GM23338 (cell line): ENCODE measurements at regions not wholly inside any gene's neighbourhood (a gene's known extent, or its start where the extent isn't known, plus 50 kb on each side); places are given as distances from the start of the nearest gene placed in this dataset.

Experiments used
- ATAC-seq: fragments of 200-7000 bp; cut with Tn5 transposase; 3 replicates; pipeline ENCODE4 v1.9.1; 2020
- DNase-seq: peaks from one replicate; pipeline ENCODE4 v3.0.0-alpha.2; 2015; ENCODE audit warnings: low spot score
- H2AFZ ChIP-seq: fragments of 200-600 bp; sonication (generic); 2 replicates; pipeline ENCODE4 v1.8.0; 2016; ENCODE audit warnings: antibody characterized with exemption, mild to moderate bottlenecking, moderate library complexity
- H3F3A ChIP-seq: fragments of 200-600 bp; sonication (generic); replicated peaks from 2 replicates; pipeline ENCODE4 v1.8.0; 2017; ENCODE audit warnings: antibody characterized with exemption, mixed run types, low read depth
- H3K27ac ChIP-seq: fragments of 200-600 bp; sonication (generic); 2 replicates; pipeline ENCODE4 v1.6.1; 2016; ENCODE audit warnings: low read depth
- H3K27me3 ChIP-seq: fragments of 200-600 bp; sonication (generic); 2 replicates; pipeline ENCODE4 v1.8.0; 2016; ENCODE audit warnings: mild to moderate bottlenecking, mixed run types, moderate library complexity; ENCODE audit not compliant: insufficient read depth
- H3K36me3 ChIP-seq: fragments of 200-600 bp; sonication (generic); 2 replicates; pipeline ENCODE4 v1.8.0; 2016; ENCODE audit warnings: mild to moderate bottlenecking; ENCODE audit not compliant: insufficient read depth
- H3K4me1 ChIP-seq: fragments of 200-600 bp; sonication (generic); 2 replicates; pipeline ENCODE4 v1.8.0; 2016; ENCODE audit warnings: mild to moderate bottlenecking, moderate library complexity; ENCODE audit not compliant: insufficient read depth
- H3K4me2 ChIP-seq: fragments of 200-600 bp; sonication (generic); 2 replicates; pipeline ENCODE4 v1.7.1; 2017; ENCODE audit warnings: mixed run types
- H3K4me3 ChIP-seq: fragments of 200-600 bp; sonication (generic); 2 replicates; pipeline ENCODE4 v1.6.1; 2016; ENCODE audit warnings: mixed run types
- H3K79me2 ChIP-seq: fragments of 200-600 bp; sonication (generic); replicated peaks from 2 replicates; pipeline ENCODE4 v1.8.0; 2017; ENCODE audit warnings: mild to moderate bottlenecking; ENCODE audit not compliant: insufficient read depth
- H3K9me2 ChIP-seq: fragments of 200-600 bp; sonication (generic); 2 replicates; pipeline ENCODE4 v1.8.0; 2017; ENCODE audit not compliant: insufficient read depth
- H4K20me1 ChIP-seq: fragments of 200-600 bp; sonication (generic); replicated peaks from 2 replicates; pipeline ENCODE4 v1.8.0; 2017; ENCODE audit warnings: mild to moderate bottlenecking; ENCODE audit not compliant: insufficient read depth
- H3K27ac Mint-ChIP-seq: 2 replicates; pipeline ENCODE4 v1.8.0; 2020; ENCODE audit warnings: inconsistent platforms, mild to moderate bottlenecking, moderate library complexity, mixed read lengths
- H3K27me3 Mint-ChIP-seq: 3 replicates; pipeline ENCODE4 v1.8.0; 2022; ENCODE audit warnings: low read depth, mild to moderate bottlenecking, moderate library complexity, mixed read lengths, inconsistent platforms; ENCODE audit not compliant: insufficient read depth, poor library complexity
- H3K36me3 Mint-ChIP-seq: 3 replicates; pipeline ENCODE4 v1.8.0; 2021; ENCODE audit warnings: low read depth, mild to moderate bottlenecking, inconsistent platforms, moderate library complexity, mixed read lengths
- H3K4me1 Mint-ChIP-seq: 3 replicates; pipeline ENCODE4 v1.8.0; 2020; ENCODE audit warnings: mild to moderate bottlenecking, inconsistent platforms, mixed read lengths
- H3K4me3 Mint-ChIP-seq: 3 replicates; pipeline ENCODE4 v1.8.0; 2021; ENCODE audit warnings: moderate library complexity, mild to moderate bottlenecking, inconsistent platforms, mixed read lengths
- H3K9me3 Mint-ChIP-seq: 3 replicates; pipeline ENCODE4 v1.8.0; 2020; ENCODE audit warnings: moderate library complexity, mild to moderate bottlenecking, inconsistent platforms, mixed read lengths
- CREB1 ChIP-seq: fragments of 250-450 bp; sonication (Bioruptor Pico); IDR thresholded peaks from 2 replicates; pipeline ENCODE4 v1.5.0; 2020; ENCODE audit warnings: low read depth, mild to moderate bottlenecking, moderate library complexity
- ETS1 ChIP-seq: IDR thresholded peaks from 2 replicates; pipeline ENCODE4 v1.6.1; 2016; ENCODE audit warnings: antibody characterized with exemption
- EZH2 ChIP-seq: fragments of 200-600 bp; sonication (generic); IDR thresholded peaks from one replicate; pipeline ENCODE4 v1.8.0; 2017; ENCODE audit warnings: antibody characterized with exemption, mild to moderate bottlenecking, low read depth; ENCODE audit not compliant: unreplicated experiment
- EZH2phosphoT487 ChIP-seq: fragments of 200-600 bp; sonication (generic); IDR thresholded peaks from one replicate; pipeline ENCODE4 v1.8.1; 2018; ENCODE audit warnings: antibody characterized with exemption; ENCODE audit not compliant: unreplicated experiment
- NANOG ChIP-seq: IDR thresholded peaks from 2 replicates; pipeline ENCODE4 v1.6.1; 2016; ENCODE audit warnings: antibody characterized with exemption, borderline replicate concordance
- REST ChIP-seq: IDR thresholded peaks from one replicate; pipeline ENCODE4 v1.6.1; 2018; ENCODE audit warnings: antibody characterized with exemption; ENCODE audit not compliant: unreplicated experiment
- STAT1 ChIP-seq: IDR thresholded peaks from one replicate; pipeline ENCODE4 v1.6.1; 2016; ENCODE audit warnings: antibody characterized with exemption; ENCODE audit not compliant: unreplicated experiment
- ZNF114 ChIP-seq: fragments of 250-450 bp; sonication (Bioruptor Pico); IDR thresholded peaks from 2 replicates; pipeline ENCODE4 v1.5.0; 2020; ENCODE audit warnings: mild to moderate bottlenecking, moderate library complexity
- ZNF331 ChIP-seq: fragments of 250-450 bp; sonication (Bioruptor Pico); IDR thresholded peaks from 2 replicates; pipeline ENCODE4 v1.5.0; 2020; ENCODE audit warnings: low read depth, mild to moderate bottlenecking, moderate library complexity
- ZNF462 ChIP-seq: fragments of 250-450 bp; sonication (Bioruptor Pico); IDR thresholded peaks from 2 replicates; pipeline ENCODE4 v1.5.0; 2020; ENCODE audit warnings: mild to moderate bottlenecking, moderate library complexity

GRCh38 chr13:42720113-42720857 is 61.1 kb upstream of the FAM216B start (continued):
- no peak for TF ChIP-seq REST
- no peak for TF ChIP-seq ZNF114 (CRISPR knock-in tag)
- TF ChIP-seq STAT1: no peak

DNA sequence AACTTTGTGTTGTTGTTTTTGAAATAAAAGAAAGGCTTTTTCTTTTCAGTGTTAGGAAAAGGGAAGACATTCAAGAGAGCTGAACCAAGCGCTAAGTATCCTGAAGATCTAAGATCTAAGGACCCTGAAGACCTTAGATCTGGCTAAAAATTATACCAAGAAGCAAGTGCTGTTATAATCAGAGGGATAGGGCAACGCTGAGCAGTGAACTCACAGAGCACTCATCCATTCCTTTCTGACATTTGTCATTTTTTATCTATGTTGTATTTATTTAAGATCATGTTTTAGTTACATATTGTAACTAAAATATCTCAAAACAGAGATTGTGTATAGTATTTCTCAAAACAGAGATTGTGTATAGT is 60.5 kb upstream of the FAM216B start:
- H3K4me2 ChIP-seq: no peak overlapping the region
- DNase-seq: no peak
- H4K20me1 ChIP-seq: no peaks in the 10 kb centered on the region
- Mint-ChIP-seq H3K27ac (no peak overlapping the region), H3K36me3 (no peaks in the 10 kb centered on the region), H3K4me3 (no peak overlapping the region), H3K4me1 (no peaks in the 10 kb centered on the region), H3K9me3 (no peaks in the 10 kb centered on the region; the same call in 2 of the 3 replicates), H3K27me3 (no peaks in the 10 kb centered on the region)
- no peak overlapping the region for H3K27ac ChIP-seq
- H3F3A ChIP-seq: no peaks in the 10 kb centered on the region
- H3K36me3 ChIP-seq: no peaks in the 10 kb centered on the region
- no peak overlapping the region for H3K4me3 ChIP-seq
- peaks cover 6% of the 10 kb centered on the region; the same call in 1 of the 2 replicates for H3K9me2 ChIP-seq
- no peaks in the 10 kb centered on the region for H3K4me1 ChIP-seq
- no peak for ATAC-seq
- H3K79me2 ChIP-seq: no peaks in the 10 kb centered on the region
- H2AFZ ChIP-seq: peak overlapping the region; percentile 40; the same call in 1 of the 2 replicates
- H3K27me3 ChIP-seq: no peaks in the 10 kb centered on the region
- TF ChIP-seq EZH2phosphoT487 (no peak), NANOG (no peak), ZNF114 (CRISPR knock-in tag) (no peak), ZNF462 (CRISPR knock-in tag) (no peak), CREB1 (no peak), ZNF331 (CRISPR knock-in tag) (no peak), STAT1 (no peak), EZH2 (no peak), REST (no peak), ETS1 (no peak)
